ENCODE measurements at regions not wholly inside any gene's neighbourhood (a gene's known extent, or its start where the extent isn't known, plus 50 kb on each side); places are given as distances from the start of the nearest gene placed in this dataset.

- TF ChIP-seq POLR2A (IDR thresholded peaks at IDR 0.05; ENCODE audit: low read depth, low read length) = no peak
- TF ChIP-seq POLR2AphosphoS5 (IDR thresholded peaks at IDR 0.05; ENCODE audit: low read depth, low read length) = no peak
Measured at GRCh38 chr5:145470396-145470979, 364.7 kb downstream of the PRELID2 start.
